GM18498 (cell line): ENCODE measurements at regions not wholly inside any gene's neighbourhood (a gene's known extent, or its start where the extent isn't known, plus 50 kb on each side); places are given as distances from the start of the nearest gene placed in this dataset.
"Not testable (repeated sequence)": the region's sequence is repeated elsewhere in the genome, so short reads cannot be mapped to it uniquely, and the experiment has no call there.

Experiments used
- ATAC-seq: cut with Tn5 transposase; IDR thresholded peaks from one replicate; pipeline ENCODE4 v1.9.1; 2021; ENCODE audit warnings: mild to moderate bottlenecking, moderate library complexity; ENCODE audit not compliant: unreplicated experiment

DNA sequence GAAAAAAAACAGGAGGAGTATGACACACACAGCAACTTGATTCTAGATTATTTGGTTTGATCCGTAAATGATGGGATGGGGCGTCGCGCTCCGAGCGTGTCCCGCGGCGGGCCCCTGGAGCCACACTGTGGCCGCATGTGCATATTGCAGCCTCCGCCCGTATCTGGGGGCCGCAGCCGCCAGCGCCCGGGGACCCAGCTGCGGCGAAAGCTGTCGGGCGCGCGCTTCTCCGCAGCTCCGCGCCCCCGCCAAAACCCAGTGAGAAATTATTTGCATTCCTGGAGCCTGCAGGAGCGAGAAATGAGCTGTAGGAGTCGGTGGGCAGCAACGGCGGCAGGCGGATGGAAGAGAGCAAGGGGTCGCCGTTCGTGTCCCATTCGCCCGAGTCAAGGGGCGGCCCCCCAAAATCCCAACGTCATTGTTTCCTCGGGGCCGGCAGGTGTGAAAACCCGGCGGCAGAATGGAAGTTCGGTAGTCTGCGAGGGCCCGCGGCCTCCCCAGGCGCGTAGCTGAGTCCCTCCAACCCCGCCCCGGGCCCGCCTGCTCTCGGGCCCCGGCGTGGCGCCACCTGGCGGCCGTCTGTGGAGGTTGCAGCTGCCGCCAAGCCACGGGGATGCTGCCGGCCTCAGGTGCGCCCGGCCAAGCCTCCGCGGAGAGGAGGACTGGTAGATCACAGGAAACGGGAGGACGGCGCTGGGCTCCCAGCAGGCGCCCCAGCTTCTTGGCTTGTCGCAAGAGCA, 86.8 kb downstream of the FAM72B start:
- peak; percentile 96 for ATAC-seq

GRCh38 chr1:121097867-121098215, 86.3 kb downstream of the FAM72B start:
- not testable (repeated sequence) for ATAC-seq

GRCh38 chr1:121109025-121109424, 75.1 kb downstream of the FAM72B start:
- not testable (repeated sequence) for ATAC-seq

- not testable (repeated sequence) for ATAC-seq
These were observed 67.4 kb downstream of the FAM72B start for GRCh38 chr1:121116522-121117297.

- ATAC-seq, result not testable (repeated sequence)
These were observed 66.9 kb downstream of the FAM72B start for GRCh38 chr1:121117298-121117611.

DNA sequence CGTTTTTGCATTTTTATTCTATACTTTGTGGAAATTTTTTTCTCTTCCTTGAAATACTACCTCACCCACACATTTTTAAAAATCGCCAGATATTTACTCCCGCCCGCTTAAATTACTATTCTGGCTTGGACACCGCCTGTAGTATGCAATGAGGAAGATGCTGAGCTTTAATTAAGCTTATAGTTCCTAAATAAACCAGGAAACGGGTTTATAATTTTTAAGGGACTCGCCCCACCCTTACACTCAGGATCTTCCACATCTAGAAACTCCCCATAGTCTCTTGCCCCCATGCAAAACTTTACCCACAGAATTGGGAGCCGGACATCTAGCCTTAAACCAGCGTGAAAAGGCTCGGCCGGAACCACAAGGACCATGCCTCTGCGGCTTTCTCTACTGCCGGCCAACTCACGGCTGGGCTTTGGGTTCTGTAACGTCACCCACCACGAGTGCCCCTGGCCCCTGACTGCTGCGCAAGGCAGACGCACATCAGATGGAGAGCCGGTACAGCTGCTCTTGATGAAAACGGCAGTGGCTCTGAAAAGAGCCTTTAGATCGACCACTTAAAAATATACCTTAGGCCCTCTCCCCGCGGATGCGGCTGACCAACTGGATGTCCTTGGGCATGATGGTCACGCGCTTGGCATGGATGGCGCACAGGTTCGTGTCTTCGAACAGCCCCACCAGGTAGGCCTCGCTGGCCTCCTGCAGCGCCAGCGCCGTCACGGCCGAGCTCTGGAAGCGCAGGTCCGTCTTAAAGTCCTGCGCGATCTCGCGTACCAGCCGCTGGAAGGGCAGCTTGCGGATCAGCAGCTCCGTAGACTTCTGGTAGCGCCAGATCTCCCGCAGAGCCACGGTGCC, 66.3 kb downstream of the FAM72B start:
- ATAC-seq, result not testable (repeated sequence)
